A673 (cell line): ENCODE measurements at regions not wholly inside any gene's neighbourhood (a gene's known extent, or its start where the extent isn't known, plus 50 kb on each side); places are given as distances from the start of the nearest gene placed in this dataset.
"Not testable (repeated sequence)": the region's sequence is repeated elsewhere in the genome, so short reads cannot be mapped to it uniquely, and the experiment has no call there.

Experiments used
- BruUV-seq: library from RNA; stranded (reverse); fragments of 400-500 nt; replicated peaks from 2 replicates; lab custom pipeline; 2021; lab: Mats Ljungman, UMichigan
- CTCF ChIA-PET: fragments of 300-600 bp; sonication (Branson Sonifier 250); formaldehyde crosslinking; loops from one replicate; lab custom pipeline; 2022; ENCODE audit warnings: antibody characterized with exemption; lab: Charles Lee
- POLR2A ChIA-PET: fragments of 300-600 bp; sonication (Branson Sonifier 250); formaldehyde crosslinking; loops from one replicate; lab custom pipeline; 2022; ENCODE audit warnings: antibody characterized with exemption; ENCODE audit not compliant: low non-redundant PET; lab: Charles Lee
- DNase-seq: peaks from one replicate; pipeline ENCODE4 v3.0.0-alpha.2; 2015; ENCODE audit warnings: low spot score
- H3K27ac ChIP-seq: fragments of 200-600 bp; sonication (generic); 2 replicates; pipeline ENCODE4 v1.5.1; 2016; ENCODE audit warnings: mixed run types, low read depth, mild to moderate bottlenecking, mixed read lengths, antibody characterized with exemption, low read length; ENCODE audit not compliant: poor library complexity, severe bottlenecking
- H3K27me3 ChIP-seq: fragments of 200-600 bp; sonication (generic); replicated peaks from 2 replicates; pipeline ENCODE4 v1.6.1; 2017; ENCODE audit warnings: mixed run types, low read depth, mild to moderate bottlenecking, mixed read lengths, antibody characterized with exemption, low read length; ENCODE audit not compliant: insufficient read depth, poor library complexity
- H3K36me3 ChIP-seq: fragments of 200-600 bp; sonication (generic); 2 replicates; pipeline ENCODE4 v1.6.1; 2016; ENCODE audit warnings: mixed run types, mild to moderate bottlenecking, mixed read lengths, antibody characterized with exemption, low read length; ENCODE audit not compliant: insufficient read depth, poor library complexity, severe bottlenecking
- H3K4me1 ChIP-seq: fragments of 200-600 bp; sonication (generic); 2 replicates; pipeline ENCODE4 v1.6.1; 2017; ENCODE audit warnings: mixed run types, mild to moderate bottlenecking, mixed read lengths, antibody characterized with exemption, low read length; ENCODE audit not compliant: insufficient read depth, poor library complexity, severe bottlenecking
- H3K4me3 ChIP-seq: fragments of 200-600 bp; sonication (generic); 2 replicates; pipeline ENCODE4 v1.5.1; 2016; ENCODE audit warnings: low read depth, mixed run types, mild to moderate bottlenecking, mixed read lengths, low read length; ENCODE audit not compliant: poor library complexity, severe bottlenecking
- H3K9me3 ChIP-seq: fragments of 200-600 bp; sonication (generic); 2 replicates; pipeline ENCODE4 v1.6.1; 2016; ENCODE audit warnings: mixed run types, low read depth, mild to moderate bottlenecking, mixed read lengths, antibody characterized with exemption, low read length; ENCODE audit not compliant: poor library complexity, severe bottlenecking
- CTCF ChIP-seq: fragments of 300-800, 200-600 bp; sonication (generic); conservative IDR thresholded peaks from 2 replicates; pipeline ENCODE4 v1.5.1; 2017; ENCODE audit warnings: low read depth, mild to moderate bottlenecking, antibody characterized with exemption, low read length, moderate library complexity, mixed read lengths
- EZH2 ChIP-seq: fragments of 200-600 bp; sonication (generic); IDR thresholded peaks from 2 replicates; pipeline ENCODE4 v1.6.1; 2017; ENCODE audit warnings: borderline replicate concordance, low read depth, mild to moderate bottlenecking, mixed read lengths, antibody characterized with exemption, low read length; ENCODE audit not compliant: poor library complexity, severe bottlenecking
- intact Hi-C: fragments of 100-400 bp; cut with micrococcal nuclease; formaldehyde crosslinking; loops from one replicate; pipeline ENCODE4 v1.10.0; 2022; ENCODE audit not compliant: unreplicated experiment

GRCh38 chr3:154835639-154836038, 244.5 kb upstream of the MME start:
- ChIA-PET CTCF (no interaction called here), POLR2A (no interaction called here)
- H3K27ac ChIP-seq = no peak overlapping the region
- H3K4me3 ChIP-seq = no peak overlapping the region
- intact Hi-C loops = no loop called here
- DNase-seq = no peak
- TF ChIP-seq EZH2 (no peak), CTCF (no peak)
- BruUV-seq = no TSS peak
- peaks cover 3% of the 10 kb centered on the region for H3K27me3 ChIP-seq
- no peaks in the 10 kb centered on the region for H3K9me3 ChIP-seq
- H3K36me3 ChIP-seq = no peaks in the 10 kb centered on the region
- no peaks in the 10 kb centered on the region for H3K4me1 ChIP-seq

GRCh38 chr3:154834831-154835230, 245.3 kb upstream of the MME start:
- DNase-seq, POLR2A ChIA-PET, H3K4me1 ChIP-seq, H3K27ac ChIP-seq, BruUV-seq, H3K9me3 ChIP-seq, H3K27me3 ChIP-seq, H3K4me3 ChIP-seq, CTCF ChIA-PET, intact Hi-C loops, H3K36me3 ChIP-seq: not testable (repeated sequence)

GRCh38 chr3:154829929-154830328, 250.2 kb upstream of the MME start:
- H3K4me1 ChIP-seq = no peaks in the 10 kb centered on the region
- TF ChIP-seq CTCF (no peak), EZH2 (no peak)
- DNase-seq = no peak
- peaks cover 3% of the 10 kb centered on the region for H3K27me3 ChIP-seq
- CTCF ChIA-PET = no interaction called here
- intact Hi-C loops = no loop called here
- no peaks in the 10 kb centered on the region for H3K9me3 ChIP-seq
- POLR2A ChIA-PET = no interaction called here
- BruUV-seq = no TSS peak
- no peaks in the 10 kb centered on the region for H3K36me3 ChIP-seq
- H3K27ac ChIP-seq = no peak overlapping the region
- H3K4me3 ChIP-seq = no peak overlapping the region

GRCh38 chr3:154819491-154819890, 260.6 kb upstream of the MME start:
- TF ChIP-seq CTCF (no peak), EZH2 (no peak)
- intact Hi-C loops = no loop called here
- H3K27me3 ChIP-seq = no peaks in the 10 kb centered on the region
- H3K9me3 ChIP-seq = no peaks in the 10 kb centered on the region
- ChIA-PET CTCF (no interaction called here), POLR2A (no interaction called here)
- no peak for DNase-seq
- H3K27ac ChIP-seq = no peak overlapping the region
- H3K4me3 ChIP-seq = no peak overlapping the region
- no peaks in the 10 kb centered on the region for H3K36me3 ChIP-seq
- H3K4me1 ChIP-seq = no peaks in the 10 kb centered on the region
- BruUV-seq = no TSS peak
